OCI-LY3 (cell line): ENCODE measurements at regions not wholly inside any gene's neighbourhood (a gene's known extent, or its start where the extent isn't known, plus 50 kb on each side); places are given as distances from the start of the nearest gene placed in this dataset.
"Not testable (repeated sequence)": the region's sequence is repeated elsewhere in the genome, so short reads cannot be mapped to it uniquely, and the experiment has no call there.

Source experiments
- EZH2phosphoT487 ChIP-seq: fragments of 200-600 bp; shearing (Covaris generic); IDR thresholded peaks from 2 replicates; pipeline ENCODE4 v1.6.1; 2018; ENCODE audit warnings: antibody characterized with exemption, mixed run types, low read depth
- TF ChIP-seq, protein P1 (sequence below): fragments of 200-600, 300-600 bp; sonication (generic); IDR thresholded peaks from 2 replicates; pipeline ENCODE4 v1.5.1; 2014; ENCODE audit warnings: antibody characterized with exemption, low read length, low read depth

DNA sequence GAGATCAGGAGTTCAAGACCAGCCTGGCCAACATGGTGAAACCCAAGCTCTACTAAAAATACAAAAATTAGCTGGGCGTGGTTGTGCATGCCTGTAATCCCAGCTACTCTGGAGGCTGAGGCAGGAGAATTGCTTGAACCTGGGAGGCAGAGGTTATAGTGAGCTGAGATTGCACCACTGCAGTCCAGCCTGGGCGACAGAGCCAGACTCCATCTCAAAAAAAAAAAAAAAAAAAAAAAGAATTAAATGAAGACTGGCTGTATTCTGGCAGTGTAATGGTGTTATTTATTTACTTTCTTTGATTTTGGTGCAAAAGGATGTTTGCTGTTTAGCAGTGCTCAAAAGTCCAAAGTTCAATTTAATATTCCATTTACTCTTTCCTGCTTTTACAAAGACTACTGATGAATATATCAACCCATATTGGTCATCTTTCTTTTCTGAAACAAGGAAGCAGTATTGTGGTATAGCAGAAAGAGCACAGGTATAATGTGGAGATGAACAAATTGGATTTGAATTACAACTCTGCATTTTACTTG lies 198.4 kb upstream of the AHR start:
- TF ChIP-seq, protein P1, sequence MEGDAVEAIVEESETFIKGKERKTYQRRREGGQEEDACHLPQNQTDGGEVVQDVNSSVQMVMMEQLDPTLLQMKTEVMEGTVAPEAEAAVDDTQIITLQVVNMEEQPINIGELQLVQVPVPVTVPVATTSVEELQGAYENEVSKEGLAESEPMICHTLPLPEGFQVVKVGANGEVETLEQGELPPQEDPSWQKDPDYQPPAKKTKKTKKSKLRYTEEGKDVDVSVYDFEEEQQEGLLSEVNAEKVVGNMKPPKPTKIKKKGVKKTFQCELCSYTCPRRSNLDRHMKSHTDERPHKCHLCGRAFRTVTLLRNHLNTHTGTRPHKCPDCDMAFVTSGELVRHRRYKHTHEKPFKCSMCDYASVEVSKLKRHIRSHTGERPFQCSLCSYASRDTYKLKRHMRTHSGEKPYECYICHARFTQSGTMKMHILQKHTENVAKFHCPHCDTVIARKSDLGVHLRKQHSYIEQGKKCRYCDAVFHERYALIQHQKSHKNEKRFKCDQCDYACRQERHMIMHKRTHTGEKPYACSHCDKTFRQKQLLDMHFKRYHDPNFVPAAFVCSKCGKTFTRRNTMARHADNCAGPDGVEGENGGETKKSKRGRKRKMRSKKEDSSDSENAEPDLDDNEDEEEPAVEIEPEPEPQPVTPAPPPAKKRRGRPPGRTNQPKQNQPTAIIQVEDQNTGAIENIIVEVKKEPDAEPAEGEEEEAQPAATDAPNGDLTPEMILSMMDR: not testable (repeated sequence)
- TF ChIP-seq EZH2phosphoT487: not testable (repeated sequence)
